NT2/D1 (cell line): ENCODE measurements at regions not wholly inside any gene's neighbourhood (a gene's known extent, or its start where the extent isn't known, plus 50 kb on each side); places are given as distances from the start of the nearest gene placed in this dataset.

Source experiments
- SUZ12 ChIP-seq: IDR thresholded peaks from 2 replicates; pipeline ENCODE4 v1.6.1; 2011; ENCODE audit not compliant: insufficient read length, insufficient read depth; ENCODE audit errors: extremely low read depth
- YY1 ChIP-seq: IDR thresholded peaks from 2 replicates; pipeline ENCODE4 v1.6.1; 2011; ENCODE audit not compliant: insufficient read length, insufficient read depth
- ZNF274 ChIP-seq: IDR thresholded peaks from 2 replicates; pipeline ENCODE4 v1.6.1; 2011; ENCODE audit warnings: mild to moderate bottlenecking, low read depth, low read length

GRCh38 chr2:223238301-223238700, 186.3 kb downstream of the KCNE4 start:
- no peak for TF ChIP-seq YY1
- no peak for TF ChIP-seq SUZ12
- no peak for TF ChIP-seq ZNF274
